ENCODE measurements at regions not wholly inside any gene's neighbourhood (a gene's known extent, or its start where the extent isn't known, plus 50 kb on each side); places are given as distances from the start of the nearest gene placed in this dataset.

- Histone ChIP-seq H3K27ac (ENCODE audit: insufficient read length, low read depth, low read length) (no peak overlapping the region), H3K4me1 (ENCODE audit: insufficient read depth, low read length) (no peaks in the 10 kb centered on the region), H2AK5ac (ENCODE audit: insufficient read length, low read length) (no peak overlapping the region), H2BK15ac (ENCODE audit: low read depth, low read length) (no peak overlapping the region), H4K91ac (ENCODE audit: insufficient read length, low read depth, low read length) (no peak overlapping the region), H3K14ac (ENCODE audit: insufficient read depth, low read length) (no peak overlapping the region), H3K79me1 (ENCODE audit: insufficient read depth, low read depth, low read length, poor library complexity, severe bottlenecking) (no peaks in the 10 kb centered on the region), H3K18ac (ENCODE audit: insufficient read length, low read depth, low read length) (no peak overlapping the region), H2BK5ac (ENCODE audit: insufficient read length, low read length) (no peak overlapping the region), H3K4ac (ENCODE audit: low read depth, low read length) (no peak overlapping the region), H2BK20ac (ENCODE audit: low read depth, low read length, poor library complexity, severe bottlenecking) (no peak overlapping the region), H3K23ac (ENCODE audit: insufficient read length, low read depth, low read length) (no peak overlapping the region), H3K9me3 (ENCODE audit: control insufficient read depth, low read depth, low read length) (no peaks in the 10 kb centered on the region), H3K9ac (ENCODE audit: extremely low read depth, insufficient read length, low read length) (no peak overlapping the region), H3K56ac (ENCODE audit: insufficient read length, low read depth, low read length) (no peak overlapping the region), H3K23me2 (ENCODE audit: insufficient read length, low read depth, low read length, poor library complexity, severe bottlenecking) (no peaks in the 10 kb centered on the region), H3K79me2 (ENCODE audit: insufficient read depth, low read length) (no peaks in the 10 kb centered on the region), H2BK12ac (ENCODE audit: insufficient read length, low read depth, low read length) (no peak overlapping the region), H4K20me1 (ENCODE audit: control insufficient read depth, insufficient read depth, insufficient read length) (no peaks in the 10 kb centered on the region), H2AFZ (ENCODE audit: low read length) (no peak overlapping the region), H3K27me3 (ENCODE audit: insufficient read depth, low read length) (no peaks in the 10 kb centered on the region), H2BK120ac (ENCODE audit: low read depth, low read length, poor library complexity, severe bottlenecking) (no peak overlapping the region), H3K4me2 (ENCODE audit: insufficient read depth, insufficient read length, low read length) (no peak overlapping the region), H4K8ac (replicated peaks; ENCODE audit: insufficient read length, low read depth, low read length) (no peak overlapping the region), H3T11ph (ENCODE audit: low read length) (no peak overlapping the region), H4K5ac (ENCODE audit: insufficient read length, low read depth, low read length) (no peak overlapping the region)
- no CpG with 5 or more reads among the region's 11 CpGs for WGBS (ENCODE audit: extremely low coverage, insufficient read length, low lambda C conversion rate)
- no peak for TF ChIP-seq CTCF (conservative IDR thresholded peaks at IDR 0.05)
- peaks cover 3 to 6% of the 10 kb centered on the region in 2 experiments for H3K4me1 Mint-ChIP-seq
- peaks cover 2 to 3% of the 10 kb centered on the region in 2 experiments; a peak in 3 of 5 replicates for H3K9me3 Mint-ChIP-seq
- H3K27me3 Mint-ChIP-seq (ENCODE audit: low read depth): no peaks in the 10 kb centered on the region
- H3K27ac Mint-ChIP-seq: no peak overlapping the region
- no peak for DNase-seq
- H3K36me3 Mint-ChIP-seq (ENCODE audit: insufficient read depth in 1 of 3, low read depth in 3 of 3): peaks cover 0 to 4% (median 0%) of the 10 kb centered on the region in 3 experiments; a peak in 2 of 7 replicates
- H3K4me3 Mint-ChIP-seq: no peak overlapping the region
These were observed 150.3 kb upstream of the TAS2R1 start for GRCh38 chr5:9780501-9780900.
